Hepatocyte (in vitro differentiated cells): ENCODE measurements at regions not wholly inside any gene's neighbourhood (a gene's known extent, or its start where the extent isn't known, plus 50 kb on each side); places are given as distances from the start of the nearest gene placed in this dataset.

Experiments used
- DNase-seq: peaks from one replicate; pipeline ENCODE4 v3.0.0-alpha.2; 2016; ENCODE audit warnings: low spot score
- H2AFZ ChIP-seq: fragments of 200-600 bp; sonication (generic); 2 replicates; pipeline ENCODE4 v1.6.0; 2016; ENCODE audit warnings: antibody characterized with exemption, mild to moderate bottlenecking
- H3K27ac ChIP-seq: fragments of 200-600 bp; sonication (generic); 2 replicates; pipeline ENCODE4 v1.5.1; 2016; ENCODE audit warnings: mild to moderate bottlenecking
- H3K27me3 ChIP-seq: fragments of 200-600 bp; sonication (generic); 2 replicates; pipeline ENCODE4 v1.6.1; 2016
- H3K36me3 ChIP-seq: fragments of 200-600 bp; sonication (generic); replicated peaks from 2 replicates; pipeline ENCODE4 v1.5.1; 2016; ENCODE audit warnings: low read depth; ENCODE audit not compliant: insufficient read depth
- H3K4me1 ChIP-seq: fragments of 200-600 bp; sonication (generic); 2 replicates; pipeline ENCODE4 v1.5.1; 2016; ENCODE audit warnings: mild to moderate bottlenecking, moderate library complexity; ENCODE audit not compliant: insufficient read depth
- H3K4me2 ChIP-seq: fragments of 200-600 bp; sonication (generic); 2 replicates; pipeline ENCODE4 v1.6.0; 2016
- H3K4me3 ChIP-seq: fragments of 200-600 bp; sonication (generic); 2 replicates; pipeline ENCODE4 v1.5.1; 2016; ENCODE audit warnings: mild to moderate bottlenecking
- H3K79me2 ChIP-seq: fragments of 200-600 bp; sonication (generic); 2 replicates; pipeline ENCODE4 v1.6.0; 2017; ENCODE audit warnings: mild to moderate bottlenecking
- H3K9me2 ChIP-seq: fragments of 200-600 bp; sonication (generic); replicated peaks from 2 replicates; pipeline ENCODE4 v1.6.0; 2017; ENCODE audit warnings: mild to moderate bottlenecking; ENCODE audit not compliant: insufficient read depth
- H3K9me3 ChIP-seq: fragments of 200-600 bp; sonication (generic); 2 replicates; pipeline ENCODE4 v1.5.1; 2016; ENCODE audit warnings: low read depth, mild to moderate bottlenecking
- H4K20me1 ChIP-seq: fragments of 200-600 bp; sonication (generic); 2 replicates; pipeline ENCODE4 v1.6.0; 2016; ENCODE audit warnings: mild to moderate bottlenecking; ENCODE audit not compliant: insufficient read depth, poor library complexity, severe bottlenecking
- EZH2 ChIP-seq: fragments of 200-600 bp; sonication (generic); IDR thresholded peaks from 2 replicates; pipeline ENCODE4 v1.6.1; 2016; ENCODE audit warnings: antibody characterized with exemption, mild to moderate bottlenecking, borderline replicate concordance
- EZH2phosphoT487 ChIP-seq: fragments of 200-600 bp; sonication (generic); IDR thresholded peaks from one replicate; pipeline ENCODE4 v1.6.1; 2018; ENCODE audit warnings: antibody characterized with exemption, mild to moderate bottlenecking, low read depth, moderate library complexity; ENCODE audit not compliant: unreplicated experiment, severe bottlenecking
- WGBS: methylation state at CpG from one replicate; pipeline ENCODE4 v1.1.6; 2016; ENCODE audit warnings: low lambda C conversion rate; ENCODE audit errors: missing lambda C conversion rate; 5-methylcytosine and 5-hydroxymethylcytosine counted together
- TF ChIP-seq, protein P1 (sequence below): fragments of 200-600 bp; sonication (generic); IDR thresholded peaks from 2 replicates; pipeline ENCODE4 v1.5.1; 2016; ENCODE audit warnings: antibody characterized with exemption, mild to moderate bottlenecking; ENCODE audit not compliant: poor library complexity

GRCh38 chr4:65019775-65020174, 610.5 kb upstream of the TECRL start:
- Histone ChIP-seq H4K20me1 (no peaks in the 10 kb centered on the region), H3K27me3 (no peaks in the 10 kb centered on the region), H3K36me3 (no peaks in the 10 kb centered on the region), H3K9me3 (no peaks in the 10 kb centered on the region), H3K4me2 (no peak overlapping the region), H3K9me2 (no peaks in the 10 kb centered on the region), H3K4me3 (no peak overlapping the region), H2AFZ (no peak overlapping the region), H3K79me2 (no peaks in the 10 kb centered on the region), H3K4me1 (no peaks in the 10 kb centered on the region), H3K27ac (no peak overlapping the region)
- 88% methylated on average over 3 of the region's 3 CpGs for WGBS
- TF ChIP-seq EZH2 (no peak), EZH2phosphoT487 (no peak)
- TF ChIP-seq, protein P1, sequence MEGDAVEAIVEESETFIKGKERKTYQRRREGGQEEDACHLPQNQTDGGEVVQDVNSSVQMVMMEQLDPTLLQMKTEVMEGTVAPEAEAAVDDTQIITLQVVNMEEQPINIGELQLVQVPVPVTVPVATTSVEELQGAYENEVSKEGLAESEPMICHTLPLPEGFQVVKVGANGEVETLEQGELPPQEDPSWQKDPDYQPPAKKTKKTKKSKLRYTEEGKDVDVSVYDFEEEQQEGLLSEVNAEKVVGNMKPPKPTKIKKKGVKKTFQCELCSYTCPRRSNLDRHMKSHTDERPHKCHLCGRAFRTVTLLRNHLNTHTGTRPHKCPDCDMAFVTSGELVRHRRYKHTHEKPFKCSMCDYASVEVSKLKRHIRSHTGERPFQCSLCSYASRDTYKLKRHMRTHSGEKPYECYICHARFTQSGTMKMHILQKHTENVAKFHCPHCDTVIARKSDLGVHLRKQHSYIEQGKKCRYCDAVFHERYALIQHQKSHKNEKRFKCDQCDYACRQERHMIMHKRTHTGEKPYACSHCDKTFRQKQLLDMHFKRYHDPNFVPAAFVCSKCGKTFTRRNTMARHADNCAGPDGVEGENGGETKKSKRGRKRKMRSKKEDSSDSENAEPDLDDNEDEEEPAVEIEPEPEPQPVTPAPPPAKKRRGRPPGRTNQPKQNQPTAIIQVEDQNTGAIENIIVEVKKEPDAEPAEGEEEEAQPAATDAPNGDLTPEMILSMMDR: no peak
- no peak for DNase-seq

DNA sequence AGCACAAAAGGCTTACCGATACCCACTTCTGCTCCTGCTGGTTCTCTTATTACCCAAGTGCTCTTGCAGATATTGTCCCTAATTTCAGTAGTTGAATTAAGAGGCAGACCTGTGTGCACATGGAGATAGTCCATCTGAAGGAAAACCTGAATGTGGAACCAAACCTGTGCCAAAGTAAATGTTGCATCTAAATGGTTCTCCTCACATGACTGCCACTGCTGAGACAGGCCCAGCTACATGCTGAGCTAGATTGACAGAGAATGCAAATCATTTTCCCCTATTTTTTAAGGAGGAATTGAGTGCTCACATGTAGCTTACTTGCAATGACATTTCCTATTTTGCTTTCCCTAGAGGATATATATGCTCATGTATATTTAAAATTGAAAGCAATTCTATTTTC, 609.1 kb upstream of the TECRL start:
- Histone ChIP-seq H3K9me2 (no peaks in the 10 kb centered on the region), H3K4me2 (no peak overlapping the region), H2AFZ (no peak overlapping the region), H3K36me3 (no peaks in the 10 kb centered on the region), H3K79me2 (no peaks in the 10 kb centered on the region), H3K9me3 (no peaks in the 10 kb centered on the region), H4K20me1 (no peaks in the 10 kb centered on the region), H3K4me1 (no peaks in the 10 kb centered on the region), H3K27ac (no peak overlapping the region), H3K4me3 (no peak overlapping the region), H3K27me3 (no peaks in the 10 kb centered on the region)
- DNase-seq: no peak
- WGBS: 90% methylated on average over 1 of the region's 1 CpG
- TF ChIP-seq EZH2phosphoT487 (no peak), EZH2 (no peak)
- TF ChIP-seq, protein P1: no peak

DNA sequence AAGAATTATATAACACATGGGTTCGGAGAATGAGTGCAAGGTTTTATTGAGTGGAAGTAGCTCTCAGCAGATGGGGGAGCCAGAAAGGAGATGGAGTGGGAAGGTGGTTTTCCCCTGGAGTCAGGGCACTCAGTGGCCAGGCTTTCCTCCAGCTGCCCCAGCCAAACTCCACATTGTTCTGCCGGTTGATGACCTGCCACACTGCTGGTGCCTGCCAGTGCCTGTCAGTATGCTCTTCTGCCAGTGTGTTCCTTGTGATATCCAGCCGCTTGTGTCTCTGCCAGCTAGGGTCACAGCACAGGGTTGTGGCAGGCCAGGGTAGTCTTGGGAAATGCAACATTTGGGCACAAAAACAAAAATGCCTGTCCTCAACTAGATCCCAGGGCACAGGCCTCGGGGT, 604.8 kb upstream of the TECRL start:
- DNase-seq: no peak
- Histone ChIP-seq H3K27ac (no peak overlapping the region), H3K36me3 (no peaks in the 10 kb centered on the region), H3K4me3 (no peak overlapping the region), H2AFZ (no peak overlapping the region), H4K20me1 (no peaks in the 10 kb centered on the region), H3K4me2 (no peak overlapping the region), H3K4me1 (no peaks in the 10 kb centered on the region), H3K9me2 (no peaks in the 10 kb centered on the region), H3K79me2 (no peaks in the 10 kb centered on the region), H3K27me3 (no peaks in the 10 kb centered on the region), H3K9me3 (no peaks in the 10 kb centered on the region)
- TF ChIP-seq, protein P1: no peak
- TF ChIP-seq EZH2phosphoT487 (no peak), EZH2 (no peak)
- 86% methylated on average over 4 of the region's 4 CpGs for WGBS
